ENCODE measurements at regions not wholly inside any gene's neighbourhood (a gene's known extent, or its start where the extent isn't known, plus 50 kb on each side); places are given as distances from the start of the nearest gene placed in this dataset.

DNA sequence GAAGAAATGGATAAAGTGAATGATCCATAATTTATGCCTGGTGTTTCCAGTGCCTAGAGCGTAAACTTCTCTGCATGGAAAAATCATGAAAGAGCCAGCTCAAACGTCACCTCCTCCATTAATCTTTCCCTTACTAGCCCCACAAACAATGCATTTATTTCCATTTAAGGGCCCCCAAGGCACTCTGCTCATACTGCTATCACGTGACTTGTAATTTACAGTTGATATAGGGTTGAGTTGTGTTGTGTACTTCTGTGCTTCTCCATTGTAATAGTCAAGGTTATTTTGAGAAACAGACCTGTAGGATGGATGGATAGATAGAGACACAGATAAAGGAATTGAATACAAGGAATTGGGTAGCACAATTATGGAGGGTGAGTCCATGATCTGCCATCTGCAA is 1034.7 kb upstream of the GHITM start:
- TF ChIP-seq, protein P1, sequence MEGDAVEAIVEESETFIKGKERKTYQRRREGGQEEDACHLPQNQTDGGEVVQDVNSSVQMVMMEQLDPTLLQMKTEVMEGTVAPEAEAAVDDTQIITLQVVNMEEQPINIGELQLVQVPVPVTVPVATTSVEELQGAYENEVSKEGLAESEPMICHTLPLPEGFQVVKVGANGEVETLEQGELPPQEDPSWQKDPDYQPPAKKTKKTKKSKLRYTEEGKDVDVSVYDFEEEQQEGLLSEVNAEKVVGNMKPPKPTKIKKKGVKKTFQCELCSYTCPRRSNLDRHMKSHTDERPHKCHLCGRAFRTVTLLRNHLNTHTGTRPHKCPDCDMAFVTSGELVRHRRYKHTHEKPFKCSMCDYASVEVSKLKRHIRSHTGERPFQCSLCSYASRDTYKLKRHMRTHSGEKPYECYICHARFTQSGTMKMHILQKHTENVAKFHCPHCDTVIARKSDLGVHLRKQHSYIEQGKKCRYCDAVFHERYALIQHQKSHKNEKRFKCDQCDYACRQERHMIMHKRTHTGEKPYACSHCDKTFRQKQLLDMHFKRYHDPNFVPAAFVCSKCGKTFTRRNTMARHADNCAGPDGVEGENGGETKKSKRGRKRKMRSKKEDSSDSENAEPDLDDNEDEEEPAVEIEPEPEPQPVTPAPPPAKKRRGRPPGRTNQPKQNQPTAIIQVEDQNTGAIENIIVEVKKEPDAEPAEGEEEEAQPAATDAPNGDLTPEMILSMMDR (conservative IDR thresholded peaks at IDR 0.05): no peak
- no peak for TF ChIP-seq ZFX (IDR thresholded peaks at IDR 0.05)

Measured in C4-2B (cell line).